HG03571 (cell line): ENCODE measurements at regions not wholly inside any gene's neighbourhood (a gene's known extent, or its start where the extent isn't known, plus 50 kb on each side); places are given as distances from the start of the nearest gene placed in this dataset.
"Not testable (repeated sequence)": the region's sequence is repeated elsewhere in the genome, so short reads cannot be mapped to it uniquely, and the experiment has no call there.

Experiments used
- ATAC-seq: cut with Tn5 transposase; IDR thresholded peaks from one replicate; pipeline ENCODE4 v1.9.1; 2021; ENCODE audit not compliant: unreplicated experiment

DNA sequence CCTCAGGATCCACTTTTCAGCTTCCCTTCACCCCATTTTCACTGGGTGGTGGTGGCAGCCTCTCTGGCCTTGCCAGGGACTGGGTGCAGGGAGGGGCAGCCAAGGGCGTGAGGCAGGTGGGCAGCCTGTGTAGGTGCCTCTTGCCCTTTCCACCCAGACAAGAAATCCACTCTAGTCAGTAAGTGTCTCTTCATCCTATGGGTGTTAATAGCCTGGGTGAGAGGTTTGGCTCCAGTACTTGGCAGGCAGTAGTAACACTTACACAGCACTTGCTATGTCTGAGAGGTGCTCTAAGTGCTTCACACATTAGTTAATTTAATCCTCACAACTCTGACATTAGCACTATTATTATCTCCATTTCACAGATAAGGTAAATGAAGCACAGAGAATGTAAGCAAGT lies 171.9 kb downstream of the EMP1 start:
- ATAC-seq = no peak

GRCh38 chr12:13367973-13368372 lies 171.4 kb downstream of the EMP1 start:
- ATAC-seq = no peak

DNA sequence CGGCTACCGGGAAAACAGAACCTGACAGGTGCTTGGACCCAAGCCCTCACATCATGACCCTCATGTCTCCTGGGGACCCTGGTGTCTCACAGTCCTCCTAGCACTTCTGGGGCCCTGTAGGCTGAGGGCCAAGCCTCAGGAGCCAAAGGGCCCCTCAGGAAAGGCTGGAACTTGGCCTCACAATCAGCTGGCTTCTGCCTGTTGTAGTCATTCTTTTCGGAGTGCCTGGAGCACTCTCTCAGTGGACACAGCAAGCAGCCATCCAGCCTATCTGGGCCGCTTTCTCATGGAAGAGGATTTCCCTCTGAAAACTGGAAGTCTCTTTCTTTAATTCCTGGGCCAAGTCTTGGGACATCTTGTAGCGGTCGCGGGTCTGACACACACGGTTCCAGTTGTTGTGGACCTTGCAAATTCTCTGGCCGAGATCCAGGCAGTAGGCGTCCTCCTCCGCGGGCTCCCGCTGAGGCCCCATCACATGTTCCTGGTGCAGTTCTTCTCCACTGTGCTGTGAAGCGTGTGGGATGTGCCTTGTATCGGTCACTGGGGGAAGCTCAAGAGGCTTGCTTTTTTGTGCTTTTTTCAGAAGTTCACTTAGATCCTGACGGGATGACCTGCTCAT lies 169.3 kb downstream of the EMP1 start:
- ATAC-seq = no peak

DNA sequence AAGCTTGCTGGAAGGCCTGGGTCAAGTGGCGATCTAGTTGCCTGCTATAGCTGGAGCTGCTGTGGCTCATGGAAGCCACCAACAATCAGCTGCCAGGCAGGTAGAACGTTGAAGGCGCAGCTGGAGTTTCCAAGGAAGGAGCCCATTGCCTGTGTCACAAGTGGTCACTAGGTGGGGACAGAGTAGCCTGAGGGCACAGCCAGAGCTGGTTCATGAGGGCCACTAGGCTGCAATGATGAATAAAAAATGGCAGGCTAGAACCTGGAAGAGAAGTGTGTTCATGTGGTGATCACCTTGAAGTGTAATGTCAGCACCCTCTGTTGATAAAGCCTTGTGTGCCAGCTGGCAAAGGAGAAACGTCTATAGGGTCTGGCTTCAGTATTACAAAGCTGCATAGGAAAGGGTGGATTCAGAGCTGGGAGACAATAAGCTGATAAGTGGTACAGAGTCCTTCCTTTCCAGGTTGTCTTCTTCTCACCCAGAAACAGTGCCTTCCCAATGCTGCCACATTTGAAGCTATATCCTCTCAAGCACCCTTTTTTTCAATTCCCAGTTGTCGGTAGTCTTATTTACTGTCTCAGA lies 165.8 kb downstream of the EMP1 start:
- no peak for ATAC-seq

GRCh38 chr12:13359636-13360035 lies 163.1 kb downstream of the EMP1 start:
- no peak for ATAC-seq

DNA sequence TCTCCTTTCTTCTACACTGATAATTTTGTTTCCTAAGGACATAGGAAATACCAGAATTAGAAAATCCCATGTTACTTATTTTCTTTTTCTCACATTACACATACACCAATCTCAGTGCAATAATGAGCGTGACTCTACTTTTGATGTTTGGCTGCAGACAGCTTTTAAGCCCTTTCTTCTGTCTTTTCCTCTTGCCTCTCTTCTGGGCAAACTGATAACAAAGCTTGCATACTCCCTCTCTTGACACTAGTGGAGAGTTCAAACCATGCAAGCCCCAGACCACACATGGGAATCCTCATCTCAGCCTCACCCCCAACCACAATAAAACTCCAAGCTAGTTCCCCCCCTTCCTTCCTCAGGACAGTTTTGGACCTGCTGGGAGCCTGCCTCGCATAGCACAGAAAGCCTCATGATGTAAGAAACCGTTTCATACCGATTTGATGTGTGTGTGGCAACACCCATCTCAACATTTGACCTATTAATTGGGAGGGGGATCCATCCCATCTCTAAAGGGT lies 161.9 kb downstream of the EMP1 start:
- no peak for ATAC-seq

DNA sequence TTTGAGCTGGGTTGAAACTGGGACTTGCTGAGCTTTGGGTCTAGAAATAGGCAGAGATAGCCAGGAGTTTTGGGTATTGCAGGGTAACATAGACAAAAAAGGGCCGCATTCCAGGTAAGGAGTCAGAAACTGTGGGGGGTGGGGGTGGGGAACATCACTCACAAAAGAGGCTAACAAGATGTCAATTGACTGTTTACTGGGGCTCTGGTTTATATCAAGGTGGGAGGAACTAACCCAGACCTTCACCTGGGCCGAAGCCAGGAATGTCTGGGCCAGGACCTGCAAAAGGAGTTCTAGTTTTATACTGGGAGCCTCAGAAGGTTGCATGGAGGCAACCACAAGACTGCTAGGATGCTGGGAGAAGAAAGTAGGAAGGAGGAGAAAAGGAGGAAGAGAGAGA lies 154.4 kb downstream of the EMP1 start:
- no peak for ATAC-seq

GRCh38 chr12:13350381-13350780 lies 153.9 kb downstream of the EMP1 start:
- ATAC-seq = no peak

- no peak for ATAC-seq
Measured at GRCh38 chr12:13348464-13348863, 151.9 kb downstream of the EMP1 start.

DNA sequence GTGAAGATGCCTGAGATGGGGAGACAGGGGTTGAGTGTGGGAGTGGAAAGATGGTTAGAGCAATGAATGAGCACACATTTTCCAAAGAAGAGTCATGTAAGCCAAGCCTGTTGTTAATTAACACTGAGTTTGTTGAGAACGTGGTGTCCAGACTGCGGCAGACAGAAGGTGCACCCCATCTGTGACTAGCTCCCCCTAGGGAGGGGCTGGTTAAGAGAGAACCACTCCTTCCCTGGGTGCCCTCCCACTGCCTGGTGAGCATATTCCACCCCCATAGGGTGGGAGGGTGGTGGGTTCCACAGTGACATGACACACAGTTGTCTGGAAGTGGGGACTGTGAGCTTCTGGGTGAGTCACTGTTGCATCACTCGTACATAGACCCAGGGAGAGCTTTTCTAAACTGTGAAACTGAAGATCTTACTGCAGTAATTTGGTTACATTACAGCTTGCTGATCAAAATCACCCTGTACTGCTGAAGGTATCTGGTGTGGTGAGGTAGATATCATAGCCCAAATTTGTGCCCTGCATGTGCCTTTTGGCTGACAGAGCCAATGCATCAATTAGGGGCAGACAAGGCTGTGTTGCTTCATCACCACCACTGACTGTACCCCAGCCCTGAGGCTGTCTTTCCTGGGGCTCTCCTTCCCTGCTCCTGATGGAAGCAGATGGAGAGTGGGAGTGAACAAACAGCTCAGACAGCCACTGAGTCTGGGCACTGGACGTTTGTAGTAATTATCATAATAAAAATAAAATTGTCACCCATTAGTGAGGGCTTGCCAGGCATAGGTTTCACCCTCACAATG lies 150.9 kb downstream of the EMP1 start:
- ATAC-seq = no peak

DNA sequence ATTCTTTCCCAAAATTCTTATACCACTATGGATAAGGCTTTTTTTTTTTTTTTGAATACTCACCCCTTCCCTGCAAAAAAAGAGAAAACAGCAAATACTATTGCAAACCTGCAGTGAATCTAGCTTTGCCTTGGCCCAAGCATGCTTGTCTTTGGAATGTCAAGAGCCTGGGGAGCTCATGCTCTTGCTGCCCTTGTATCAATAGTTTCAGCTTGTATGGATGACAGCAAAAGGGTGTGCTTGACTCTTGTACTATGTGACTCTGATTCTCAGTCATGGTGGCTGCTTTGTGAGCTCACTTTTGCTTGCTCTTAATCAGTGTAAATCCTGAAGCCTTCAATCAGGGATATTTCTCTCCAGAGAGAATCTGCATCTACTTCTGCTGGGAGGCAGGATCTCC lies 149.2 kb downstream of the EMP1 start:
- no peak for ATAC-seq

DNA sequence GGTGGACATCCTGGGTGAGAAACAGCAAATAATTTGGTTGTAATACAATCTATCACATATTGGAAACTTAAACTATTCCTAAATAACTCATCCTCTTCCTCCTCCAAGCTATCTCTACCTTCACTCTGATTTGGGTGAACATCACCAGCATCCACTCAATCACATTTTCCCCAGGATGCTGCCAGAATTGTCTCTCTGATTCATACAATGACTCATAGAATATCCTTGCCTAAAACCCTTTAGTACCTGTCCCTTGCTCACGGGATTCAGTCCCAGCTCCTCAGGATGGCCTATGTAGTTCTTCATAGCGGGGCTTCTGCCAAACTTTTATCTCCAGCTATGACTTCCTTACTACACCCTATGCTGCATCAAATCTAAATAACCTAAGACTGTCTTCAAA lies 146.8 kb downstream of the EMP1 start:
- no peak for ATAC-seq

- ATAC-seq = no peak
Measured at GRCh38 chr12:13342971-13343370, 146.4 kb downstream of the EMP1 start.

DNA sequence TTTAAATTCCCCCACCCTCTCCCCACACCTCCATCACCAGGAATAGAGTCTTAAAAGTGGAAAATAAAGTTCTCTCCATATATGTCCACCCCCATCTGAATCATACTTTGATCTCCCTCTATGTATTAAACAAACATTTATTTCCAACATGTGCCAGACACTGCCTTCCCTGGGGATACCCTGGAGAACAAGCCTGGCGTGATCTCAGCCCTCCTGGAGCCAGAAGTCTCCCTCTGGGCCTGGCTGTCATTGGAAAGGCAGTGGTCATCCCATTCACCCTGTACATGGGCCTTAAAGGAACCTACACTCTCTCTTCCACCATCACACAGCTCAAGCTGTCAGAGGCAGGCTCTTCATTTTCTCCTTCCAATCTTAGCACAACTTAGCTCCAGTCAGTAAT lies 143.6 kb downstream of the EMP1 start:
- ATAC-seq = no peak

DNA sequence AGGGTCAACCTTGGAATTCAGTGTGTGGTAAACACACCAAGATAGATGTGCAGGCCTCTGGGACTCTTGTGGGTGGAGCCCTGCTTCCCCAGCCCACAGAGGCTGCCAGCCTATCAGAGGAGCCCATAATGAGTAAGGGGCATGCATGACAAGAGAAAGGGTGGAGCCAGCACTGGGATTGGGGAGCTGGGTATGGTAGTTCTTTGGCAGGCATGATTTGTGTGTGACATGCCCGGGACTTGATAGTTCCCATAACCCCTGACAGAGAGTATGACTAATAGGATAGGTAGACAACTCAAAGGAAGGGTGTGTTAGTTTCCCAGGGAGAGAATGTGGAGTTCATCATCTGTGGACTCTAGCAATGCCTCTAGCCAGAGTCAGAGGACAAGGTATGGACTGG lies 143.0 kb downstream of the EMP1 start:
- no peak for ATAC-seq

DNA sequence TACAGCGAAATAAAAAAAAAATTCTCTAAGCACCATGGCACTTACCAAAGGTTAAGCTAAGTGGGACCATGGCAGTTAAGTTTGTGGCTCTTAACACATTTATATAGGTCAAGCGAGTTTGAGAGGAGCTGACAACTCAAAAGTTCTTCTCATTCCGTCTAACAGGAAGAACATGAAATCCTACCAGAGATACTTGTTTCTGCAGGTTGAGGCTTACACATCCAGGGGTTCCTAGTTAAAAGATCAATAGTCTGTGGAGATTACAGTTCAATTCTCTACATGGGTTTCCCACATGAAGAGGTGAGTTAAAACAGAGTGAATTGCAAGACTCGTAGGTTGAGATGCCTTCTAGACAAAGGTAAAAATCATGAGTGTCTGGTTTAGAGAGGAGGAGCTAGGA lies 142.6 kb downstream of the EMP1 start:
- no peak for ATAC-seq

- no peak for ATAC-seq
Measured at GRCh38 chr12:13337791-13338190, 141.3 kb downstream of the EMP1 start.

GRCh38 chr12:13336216-13336615 lies 139.7 kb downstream of the EMP1 start:
- no peak for ATAC-seq

- ATAC-seq = no peak
Measured at GRCh38 chr12:13328535-13328934, 132.0 kb downstream of the EMP1 start.

GRCh38 chr12:13326076-13326475 lies 129.6 kb downstream of the EMP1 start:
- ATAC-seq = no peak

- not testable (repeated sequence) for ATAC-seq
Measured at GRCh38 chr12:13325037-13325436, 128.5 kb downstream of the EMP1 start.
